ENCODE measurements at regions not wholly inside any gene's neighbourhood (a gene's known extent, or its start where the extent isn't known, plus 50 kb on each side); places are given as distances from the start of the nearest gene placed in this dataset.

DNA sequence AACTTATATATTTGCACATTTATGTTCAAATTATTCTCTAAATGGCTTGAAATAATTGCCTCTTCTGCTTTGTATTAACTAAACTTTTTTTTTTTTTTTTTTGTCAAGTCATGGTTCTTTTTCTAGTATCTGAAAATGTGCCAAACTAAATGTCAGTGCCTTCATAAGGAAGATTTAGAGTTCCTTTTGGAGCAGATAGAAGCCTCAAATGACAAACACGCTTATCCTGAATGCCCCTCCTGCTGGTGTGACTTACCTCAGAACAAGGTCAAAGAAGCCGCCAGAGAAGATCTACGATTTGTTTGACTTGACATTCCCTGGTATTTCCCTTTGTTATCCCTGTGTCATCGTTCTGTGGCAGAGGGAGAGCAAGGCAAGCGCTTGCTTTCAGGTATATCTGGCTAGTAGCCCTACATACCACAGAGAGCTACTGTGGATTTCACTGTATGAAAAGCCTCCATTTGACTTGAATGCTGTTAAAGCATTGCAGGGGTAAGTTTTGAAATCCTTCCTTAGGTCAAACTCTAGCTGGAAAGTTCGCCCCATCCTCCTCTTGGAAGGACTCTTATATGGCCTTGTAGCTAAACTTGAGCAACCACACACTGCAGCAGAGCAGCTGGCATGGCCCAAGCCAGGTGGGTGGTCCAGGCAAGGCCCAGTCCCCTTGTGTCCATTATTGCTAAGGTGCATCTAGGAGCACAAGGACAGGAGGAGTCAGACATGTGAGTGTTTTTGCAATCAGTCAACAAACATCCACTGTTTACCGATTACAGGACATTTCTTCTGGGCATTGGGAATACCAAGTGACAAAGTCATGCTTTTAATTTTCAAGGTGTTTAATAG lies 285.4 kb upstream of the USP25 start (continued):
- peak; percentile 61; the same call in 1 of the 2 replicates for TF ChIP-seq SMAD3 (CRISPR knock-in tag; IDR thresholded peaks at IDR 0.05)
- no peak for TF ChIP-seq ZFP62 (CRISPR knock-in tag; IDR thresholded peaks at IDR 0.05)
- no peak for TF ChIP-seq PHF5A (CRISPR knock-in tag; IDR thresholded peaks at IDR 0.05; ENCODE audit: low read depth, unreplicated experiment)
- no peak for TF ChIP-seq RAD21 (CRISPR knock-in tag; IDR thresholded peaks at IDR 0.05)
- TF ChIP-seq DMAP1 (CRISPR knock-in tag; IDR thresholded peaks at IDR 0.05): no peak
- TF ChIP-seq PITX1 (CRISPR knock-in tag; IDR thresholded peaks at IDR 0.05): peak; percentile 77; the same call in 1 of the 2 replicates
- no peak for TF ChIP-seq ZNF337 (CRISPR knock-in tag; IDR thresholded peaks at IDR 0.05; ENCODE audit: borderline replicate concordance, low read depth)
- TF ChIP-seq IRF2 (CRISPR knock-in tag; IDR thresholded peaks at IDR 0.05): peak; percentile 58; the same call in 1 of the 2 replicates
- TF ChIP-seq, protein P1, sequence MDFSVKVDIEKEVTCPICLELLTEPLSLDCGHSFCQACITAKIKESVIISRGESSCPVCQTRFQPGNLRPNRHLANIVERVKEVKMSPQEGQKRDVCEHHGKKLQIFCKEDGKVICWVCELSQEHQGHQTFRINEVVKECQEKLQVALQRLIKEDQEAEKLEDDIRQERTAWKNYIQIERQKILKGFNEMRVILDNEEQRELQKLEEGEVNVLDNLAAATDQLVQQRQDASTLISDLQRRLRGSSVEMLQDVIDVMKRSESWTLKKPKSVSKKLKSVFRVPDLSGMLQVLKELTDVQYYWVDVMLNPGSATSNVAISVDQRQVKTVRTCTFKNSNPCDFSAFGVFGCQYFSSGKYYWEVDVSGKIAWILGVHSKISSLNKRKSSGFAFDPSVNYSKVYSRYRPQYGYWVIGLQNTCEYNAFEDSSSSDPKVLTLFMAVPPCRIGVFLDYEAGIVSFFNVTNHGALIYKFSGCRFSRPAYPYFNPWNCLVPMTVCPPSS (IDR thresholded peaks at IDR 0.05): no peak
- no peak for TF ChIP-seq ZNF570 (CRISPR knock-in tag; IDR thresholded peaks at IDR 0.05; ENCODE audit: borderline replicate concordance)
- no peak for TF ChIP-seq ATAD3A (CRISPR knock-in tag; IDR thresholded peaks at IDR 0.05)
- no peak for TF ChIP-seq U2AF2 (IDR thresholded peaks at IDR 0.05; ENCODE audit: low read depth, low read length)
- peak; percentile 33; the same call in 1 of the 2 replicates for TF ChIP-seq ZFX (CRISPR knock-in tag; IDR thresholded peaks at IDR 0.05; ENCODE audit: low read depth)
- TF ChIP-seq FOXO1 (CRISPR knock-in tag; IDR thresholded peaks at IDR 0.05): peak; percentile 57; the same call in 1 of the 2 replicates
- peak; percentile 93 for TF ChIP-seq ISL2 (CRISPR knock-in tag; IDR thresholded peaks at IDR 0.05)
- TF ChIP-seq MYNN (CRISPR knock-in tag; IDR thresholded peaks at IDR 0.05; ENCODE audit: low read depth): no peak
- no peak for TF ChIP-seq ZNF235 (CRISPR knock-in tag; IDR thresholded peaks at IDR 0.05; ENCODE audit: borderline replicate concordance)
- TF ChIP-seq HOXA9 (CRISPR knock-in tag; IDR thresholded peaks at IDR 0.05; ENCODE audit: borderline replicate concordance): no peak; the same call in 1 of the 2 replicates
- TF ChIP-seq LRRFIP1 (CRISPR knock-in tag; conservative IDR thresholded peaks at IDR 0.05): no peak
- no peak for TF ChIP-seq ZNF225 (CRISPR knock-in tag; IDR thresholded peaks at IDR 0.05)
- TF ChIP-seq MAFK (conservative IDR thresholded peaks at IDR 0.05 in 1 of 2, IDR thresholded peaks at IDR 0.05 in 1 of 2; ENCODE audit: low read length in 2 of 2): peak in 1 of 2 experiments; percentile 44; a peak in 3 of 4 replicates
- TF ChIP-seq ZC3H4 (CRISPR knock-in tag; IDR thresholded peaks at IDR 0.05; ENCODE audit: borderline replicate concordance): no peak
- peak; percentile 29 for TF ChIP-seq XRCC5 (optimal IDR thresholded peaks at IDR 0.05; ENCODE audit: low read length)
- TF ChIP-seq ESRRA (CRISPR knock-in tag; IDR thresholded peaks at IDR 0.05; ENCODE audit: low read depth): peak; percentile 54; the same call in 1 of the 2 replicates
- TF ChIP-seq ZNF333 (CRISPR knock-in tag; IDR thresholded peaks at IDR 0.05; ENCODE audit: borderline replicate concordance): no peak
- no peak for TF ChIP-seq FOXM1 (CRISPR knock-in tag; IDR thresholded peaks at IDR 0.05)
- no peak for TF ChIP-seq PAF1 (CRISPR knock-in tag; IDR thresholded peaks at IDR 0.05)
- no peak for TF ChIP-seq ZNF777 (CRISPR knock-in tag; IDR thresholded peaks at IDR 0.05)
- no peak for TF ChIP-seq ZNF558 (CRISPR knock-in tag; IDR thresholded peaks at IDR 0.05; ENCODE audit: borderline replicate concordance)
- peak; percentile 90 for TF ChIP-seq HDAC2 (CRISPR knock-in tag; IDR thresholded peaks at IDR 0.05)
